GM10266 (cell line): ENCODE measurements at regions not wholly inside any gene's neighbourhood (a gene's known extent, or its start where the extent isn't known, plus 50 kb on each side); places are given as distances from the start of the nearest gene placed in this dataset.
"Not testable (repeated sequence)": the region's sequence is repeated elsewhere in the genome, so short reads cannot be mapped to it uniquely, and the experiment has no call there.

ENCODE experiments used
- DNase-seq: peaks from one replicate; pipeline ENCODE4 v3.0.0; 2012; ENCODE audit errors: extremely low spot score
- CTCF ChIP-seq: IDR thresholded peaks from 2 replicates; pipeline ENCODE4 v1.5.1; 2012; ENCODE audit warnings: mild to moderate bottlenecking, low read depth; ENCODE audit not compliant: control insufficient read depth, insufficient read depth; ENCODE audit errors: missing control alignments

- no peak for DNase-seq
- TF ChIP-seq CTCF, result no peak
These were observed 134.0 kb downstream of the MFSD1 start for GRCh38 chr3:158935846-158936245.

- no peak for TF ChIP-seq CTCF
These were observed 134.8 kb downstream of the MFSD1 start for GRCh38 chr3:158936530-158937113.

GRCh38 chr3:158950178-158950901, 148.5 kb downstream of the MFSD1 start:
- no peak for DNase-seq
- no peak for TF ChIP-seq CTCF

More at GRCh38 chr3:158936530-158937113, 134.8 kb downstream of the MFSD1 start:
- no peak for DNase-seq

GRCh38 chr3:158953131-158953530, 151.3 kb downstream of the MFSD1 start:
- no peak for TF ChIP-seq CTCF
- no peak for DNase-seq

- TF ChIP-seq CTCF, result no peak
- DNase-seq, result no peak
These were observed 152.6 kb downstream of the MFSD1 start for GRCh38 chr3:158954420-158954819.

- DNase-seq, result not testable (repeated sequence)
These were observed 155.9 kb downstream of the MFSD1 start for GRCh38 chr3:158957777-158958176.

GRCh38 chr3:158958873-158959272, 157.0 kb downstream of the MFSD1 start:
- no peak for TF ChIP-seq CTCF
- no peak for DNase-seq
